GM23338 (cell line): ENCODE measurements at regions not wholly inside any gene's neighbourhood (a gene's known extent, or its start where the extent isn't known, plus 50 kb on each side); places are given as distances from the start of the nearest gene placed in this dataset.

Source experiments
- ATAC-seq: fragments of 200-7000 bp; cut with Tn5 transposase; 3 replicates; pipeline ENCODE4 v1.9.1; 2020
- DNase-seq: peaks from one replicate; pipeline ENCODE4 v3.0.0-alpha.2; 2015; ENCODE audit warnings: low spot score
- H2AFZ ChIP-seq: fragments of 200-600 bp; sonication (generic); 2 replicates; pipeline ENCODE4 v1.8.0; 2016; ENCODE audit warnings: antibody characterized with exemption, mild to moderate bottlenecking, moderate library complexity
- H3F3A ChIP-seq: fragments of 200-600 bp; sonication (generic); replicated peaks from 2 replicates; pipeline ENCODE4 v1.8.0; 2017; ENCODE audit warnings: antibody characterized with exemption, mixed run types, low read depth
- H3K27ac ChIP-seq: fragments of 200-600 bp; sonication (generic); 2 replicates; pipeline ENCODE4 v1.6.1; 2016; ENCODE audit warnings: low read depth
- H3K27me3 ChIP-seq: fragments of 200-600 bp; sonication (generic); 2 replicates; pipeline ENCODE4 v1.8.0; 2016; ENCODE audit warnings: mild to moderate bottlenecking, mixed run types, moderate library complexity; ENCODE audit not compliant: insufficient read depth
- H3K36me3 ChIP-seq: fragments of 200-600 bp; sonication (generic); 2 replicates; pipeline ENCODE4 v1.8.0; 2016; ENCODE audit warnings: mild to moderate bottlenecking; ENCODE audit not compliant: insufficient read depth
- H3K4me1 ChIP-seq: fragments of 200-600 bp; sonication (generic); 2 replicates; pipeline ENCODE4 v1.8.0; 2016; ENCODE audit warnings: mild to moderate bottlenecking, moderate library complexity; ENCODE audit not compliant: insufficient read depth
- H3K4me2 ChIP-seq: fragments of 200-600 bp; sonication (generic); 2 replicates; pipeline ENCODE4 v1.7.1; 2017; ENCODE audit warnings: mixed run types
- H3K4me3 ChIP-seq: fragments of 200-600 bp; sonication (generic); 2 replicates; pipeline ENCODE4 v1.6.1; 2016; ENCODE audit warnings: mixed run types
- H3K79me2 ChIP-seq: fragments of 200-600 bp; sonication (generic); replicated peaks from 2 replicates; pipeline ENCODE4 v1.8.0; 2017; ENCODE audit warnings: mild to moderate bottlenecking; ENCODE audit not compliant: insufficient read depth
- H3K9me2 ChIP-seq: fragments of 200-600 bp; sonication (generic); 2 replicates; pipeline ENCODE4 v1.8.0; 2017; ENCODE audit not compliant: insufficient read depth
- H4K20me1 ChIP-seq: fragments of 200-600 bp; sonication (generic); replicated peaks from 2 replicates; pipeline ENCODE4 v1.8.0; 2017; ENCODE audit warnings: mild to moderate bottlenecking; ENCODE audit not compliant: insufficient read depth
- H3K27ac Mint-ChIP-seq: 2 replicates; pipeline ENCODE4 v1.8.0; 2020; ENCODE audit warnings: inconsistent platforms, mild to moderate bottlenecking, moderate library complexity, mixed read lengths
- H3K27me3 Mint-ChIP-seq: 3 replicates; pipeline ENCODE4 v1.8.0; 2022; ENCODE audit warnings: low read depth, mild to moderate bottlenecking, moderate library complexity, mixed read lengths, inconsistent platforms; ENCODE audit not compliant: insufficient read depth, poor library complexity
- H3K36me3 Mint-ChIP-seq: 3 replicates; pipeline ENCODE4 v1.8.0; 2021; ENCODE audit warnings: low read depth, mild to moderate bottlenecking, inconsistent platforms, moderate library complexity, mixed read lengths
- H3K4me1 Mint-ChIP-seq: 3 replicates; pipeline ENCODE4 v1.8.0; 2020; ENCODE audit warnings: mild to moderate bottlenecking, inconsistent platforms, mixed read lengths
- H3K4me3 Mint-ChIP-seq: 3 replicates; pipeline ENCODE4 v1.8.0; 2021; ENCODE audit warnings: moderate library complexity, mild to moderate bottlenecking, inconsistent platforms, mixed read lengths
- H3K9me3 Mint-ChIP-seq: 3 replicates; pipeline ENCODE4 v1.8.0; 2020; ENCODE audit warnings: moderate library complexity, mild to moderate bottlenecking, inconsistent platforms, mixed read lengths
- CREB1 ChIP-seq: fragments of 250-450 bp; sonication (Bioruptor Pico); IDR thresholded peaks from 2 replicates; pipeline ENCODE4 v1.5.0; 2020; ENCODE audit warnings: low read depth, mild to moderate bottlenecking, moderate library complexity
- EZH2 ChIP-seq: fragments of 200-600 bp; sonication (generic); IDR thresholded peaks from one replicate; pipeline ENCODE4 v1.8.0; 2017; ENCODE audit warnings: antibody characterized with exemption, mild to moderate bottlenecking, low read depth; ENCODE audit not compliant: unreplicated experiment
- EZH2phosphoT487 ChIP-seq: fragments of 200-600 bp; sonication (generic); IDR thresholded peaks from one replicate; pipeline ENCODE4 v1.8.1; 2018; ENCODE audit warnings: antibody characterized with exemption; ENCODE audit not compliant: unreplicated experiment
- JUNB ChIP-seq: IDR thresholded peaks from one replicate; pipeline ENCODE4 v1.6.1; 2016; ENCODE audit warnings: antibody characterized with exemption; ENCODE audit not compliant: unreplicated experiment
- NANOG ChIP-seq: IDR thresholded peaks from 2 replicates; pipeline ENCODE4 v1.6.1; 2016; ENCODE audit warnings: antibody characterized with exemption, borderline replicate concordance
- POLR2AphosphoS5 ChIP-seq: IDR thresholded peaks from 2 replicates; pipeline ENCODE4 v1.6.1; 2016; ENCODE audit warnings: antibody characterized with exemption, low read depth
- STAT1 ChIP-seq: IDR thresholded peaks from one replicate; pipeline ENCODE4 v1.6.1; 2016; ENCODE audit warnings: antibody characterized with exemption; ENCODE audit not compliant: unreplicated experiment
- ZNF114 ChIP-seq: fragments of 250-450 bp; sonication (Bioruptor Pico); IDR thresholded peaks from 2 replicates; pipeline ENCODE4 v1.5.0; 2020; ENCODE audit warnings: mild to moderate bottlenecking, moderate library complexity
- ZNF462 ChIP-seq: fragments of 250-450 bp; sonication (Bioruptor Pico); IDR thresholded peaks from 2 replicates; pipeline ENCODE4 v1.5.0; 2020; ENCODE audit warnings: mild to moderate bottlenecking, moderate library complexity
- TF ChIP-seq, protein P1 (sequence below), 2 experiments: fragments of 200-600 bp in 1 of 2; sonication (generic) in 1 of 2; conservative IDR thresholded peaks; 2 replicates each; pipeline versions ENCODE4 v1.5.1 to v1.6.1; 2016 to 2017; ENCODE audit warnings: antibody characterized with exemption in 2 of 2, low read depth in 2 of 2, mild to moderate bottlenecking in 2 of 2, moderate library complexity in 1 of 2
- TF ChIP-seq, protein P2 (sequence below): IDR thresholded peaks from 2 replicates; pipeline ENCODE4 v1.6.1; 2016; ENCODE audit warnings: antibody characterized with exemption

- Histone ChIP-seq H3K4me1 (no peaks in the 10 kb centered on the region), H3K36me3 (peaks cover 9% of the 10 kb centered on the region; the same call in 1 of the 2 replicates), H2AFZ (no peak overlapping the region), H3K4me2 (no peak overlapping the region), H3K9me2 (no peaks in the 10 kb centered on the region), H3F3A (no peaks in the 10 kb centered on the region), H4K20me1 (no peaks in the 10 kb centered on the region), H3K79me2 (no peaks in the 10 kb centered on the region), H3K4me3 (no peak overlapping the region), H3K27ac (no peak overlapping the region), H3K27me3 (no peaks in the 10 kb centered on the region)
- Mint-ChIP-seq H3K4me3 (no peak overlapping the region), H3K27ac (no peak overlapping the region), H3K9me3 (peaks cover 75% of the 10 kb centered on the region), H3K36me3 (peaks cover 32% of the 10 kb centered on the region), H3K4me1 (no peaks in the 10 kb centered on the region; the same call in 2 of the 3 replicates), H3K27me3 (no peaks in the 10 kb centered on the region)
- DNase-seq (no peak), ATAC-seq (no peak)
- TF ChIP-seq EZH2 (no peak), CREB1 (CRISPR knock-in tag) (no peak), POLR2AphosphoS5 (no peak)
Measured at GRCh38 chr4:45094684-45095083, 368.3 kb upstream of the GNPDA2 start.

GRCh38 chr4:45082101-45082500 is 355.7 kb upstream of the GNPDA2 start:
- Mint-ChIP-seq H3K4me1 (no peaks in the 10 kb centered on the region), H3K9me3 (peaks cover 71% of the 10 kb centered on the region), H3K27me3 (no peaks in the 10 kb centered on the region), H3K27ac (no peak overlapping the region), H3K4me3 (no peak overlapping the region), H3K36me3 (peaks cover 3% of the 10 kb centered on the region; the same call in 2 of the 3 replicates)
- no peaks in the 10 kb centered on the region for H3F3A ChIP-seq
- ATAC-seq = no peak
- H3K4me2 ChIP-seq = no peak overlapping the region
- no peak overlapping the region for H2AFZ ChIP-seq
- H3K27ac ChIP-seq = no peak overlapping the region
- no peaks in the 10 kb centered on the region for H3K36me3 ChIP-seq
- no peaks in the 10 kb centered on the region for H4K20me1 ChIP-seq
- no peaks in the 10 kb centered on the region for H3K79me2 ChIP-seq
- no peaks in the 10 kb centered on the region for H3K9me2 ChIP-seq
- H3K27me3 ChIP-seq = no peaks in the 10 kb centered on the region
- no peak overlapping the region for H3K4me3 ChIP-seq
- DNase-seq = no peak
- no peaks in the 10 kb centered on the region for H3K4me1 ChIP-seq
- TF ChIP-seq NANOG = no peak
- TF ChIP-seq POLR2AphosphoS5 = no peak
- TF ChIP-seq, protein P1, sequence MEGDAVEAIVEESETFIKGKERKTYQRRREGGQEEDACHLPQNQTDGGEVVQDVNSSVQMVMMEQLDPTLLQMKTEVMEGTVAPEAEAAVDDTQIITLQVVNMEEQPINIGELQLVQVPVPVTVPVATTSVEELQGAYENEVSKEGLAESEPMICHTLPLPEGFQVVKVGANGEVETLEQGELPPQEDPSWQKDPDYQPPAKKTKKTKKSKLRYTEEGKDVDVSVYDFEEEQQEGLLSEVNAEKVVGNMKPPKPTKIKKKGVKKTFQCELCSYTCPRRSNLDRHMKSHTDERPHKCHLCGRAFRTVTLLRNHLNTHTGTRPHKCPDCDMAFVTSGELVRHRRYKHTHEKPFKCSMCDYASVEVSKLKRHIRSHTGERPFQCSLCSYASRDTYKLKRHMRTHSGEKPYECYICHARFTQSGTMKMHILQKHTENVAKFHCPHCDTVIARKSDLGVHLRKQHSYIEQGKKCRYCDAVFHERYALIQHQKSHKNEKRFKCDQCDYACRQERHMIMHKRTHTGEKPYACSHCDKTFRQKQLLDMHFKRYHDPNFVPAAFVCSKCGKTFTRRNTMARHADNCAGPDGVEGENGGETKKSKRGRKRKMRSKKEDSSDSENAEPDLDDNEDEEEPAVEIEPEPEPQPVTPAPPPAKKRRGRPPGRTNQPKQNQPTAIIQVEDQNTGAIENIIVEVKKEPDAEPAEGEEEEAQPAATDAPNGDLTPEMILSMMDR (conservative IDR thresholded peaks at IDR 0.05; ENCODE audit: low read depth in 2 of 2) = no peak
- TF ChIP-seq, protein P2, sequence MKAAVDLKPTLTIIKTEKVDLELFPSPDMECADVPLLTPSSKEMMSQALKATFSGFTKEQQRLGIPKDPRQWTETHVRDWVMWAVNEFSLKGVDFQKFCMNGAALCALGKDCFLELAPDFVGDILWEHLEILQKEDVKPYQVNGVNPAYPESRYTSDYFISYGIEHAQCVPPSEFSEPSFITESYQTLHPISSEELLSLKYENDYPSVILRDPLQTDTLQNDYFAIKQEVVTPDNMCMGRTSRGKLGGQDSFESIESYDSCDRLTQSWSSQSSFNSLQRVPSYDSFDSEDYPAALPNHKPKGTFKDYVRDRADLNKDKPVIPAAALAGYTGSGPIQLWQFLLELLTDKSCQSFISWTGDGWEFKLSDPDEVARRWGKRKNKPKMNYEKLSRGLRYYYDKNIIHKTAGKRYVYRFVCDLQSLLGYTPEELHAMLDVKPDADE = no peak
- TF ChIP-seq EZH2 = no peak
- TF ChIP-seq STAT1 = no peak
- no peak for TF ChIP-seq EZH2phosphoT487
- TF ChIP-seq CREB1 (CRISPR knock-in tag) = no peak
- TF ChIP-seq ZNF114 = no peak
- no peak for TF ChIP-seq ZNF462
- TF ChIP-seq JUNB = no peak
